Smooth muscle cell (in vitro differentiated cells): ENCODE measurements at regions not wholly inside any gene's neighbourhood (a gene's known extent, or its start where the extent isn't known, plus 50 kb on each side); places are given as distances from the start of the nearest gene placed in this dataset.

ENCODE experiments used
- DNase-seq: peaks from one replicate; lab custom pipeline; 2025; ENCODE audit not compliant: unreplicated experiment; lab: John Stamatoyannopoulos, UW
- H2AFZ ChIP-seq: fragments of 200-600 bp; sonication (generic); 2 replicates; pipeline ENCODE4 v1.6.0; 2016; ENCODE audit warnings: antibody characterized with exemption, low read depth, mild to moderate bottlenecking
- H3F3A ChIP-seq: fragments of 200-600 bp; sonication (generic); 2 replicates; pipeline ENCODE4 v1.6.0; 2017; ENCODE audit warnings: antibody characterized with exemption, low read depth
- H3K27ac ChIP-seq: fragments of 200-600 bp; sonication (generic); 2 replicates; pipeline ENCODE4 v1.5.1; 2016; ENCODE audit warnings: low read depth, mild to moderate bottlenecking
- H3K27me3 ChIP-seq: fragments of 200-600 bp; sonication (generic); 2 replicates; pipeline ENCODE4 v1.6.1; 2016; ENCODE audit warnings: low read depth, mild to moderate bottlenecking
- H3K36me3 ChIP-seq: fragments of 200-600 bp; sonication (generic); 2 replicates; pipeline ENCODE4 v1.5.1; 2016; ENCODE audit warnings: low read depth
- H3K4me1 ChIP-seq: fragments of 200-600 bp; sonication (generic); 2 replicates; pipeline ENCODE4 v1.5.1; 2016; ENCODE audit warnings: low read depth
- H3K4me2 ChIP-seq: fragments of 200-600 bp; sonication (generic); 2 replicates; pipeline ENCODE4 v1.6.0; 2016; ENCODE audit warnings: mild to moderate bottlenecking
- H3K4me3 ChIP-seq: fragments of 200-600 bp; sonication (generic); 2 replicates; pipeline ENCODE4 v1.5.1; 2016; ENCODE audit warnings: mild to moderate bottlenecking
- H3K79me2 ChIP-seq: fragments of 200-600 bp; sonication (generic); 2 replicates; pipeline ENCODE4 v1.6.0; 2016; ENCODE audit warnings: low read depth, mild to moderate bottlenecking
- H3K9ac ChIP-seq: fragments of 200-600 bp; sonication (generic); 2 replicates; pipeline ENCODE4 v1.6.0; 2016; ENCODE audit warnings: low read depth
- H3K9me3 ChIP-seq: fragments of 200-600 bp; sonication (generic); replicated peaks from 2 replicates; pipeline ENCODE4 v1.5.1; 2016; ENCODE audit warnings: low read depth
- H4K20me1 ChIP-seq: fragments of 200-600 bp; sonication (generic); 2 replicates; pipeline ENCODE4 v1.6.0; 2016; ENCODE audit warnings: low read depth
- WGBS: methylation state at CpG from one replicate; pipeline ENCODE4 v1.1.7; 2016; ENCODE audit warnings: low lambda C conversion rate; 5-methylcytosine and 5-hydroxymethylcytosine counted together
- TF ChIP-seq, protein P1 (sequence below): fragments of 200-600 bp; sonication (generic); IDR thresholded peaks from 2 replicates; pipeline ENCODE4 v1.5.1; 2017; ENCODE audit warnings: borderline replicate concordance, mild to moderate bottlenecking, antibody characterized with exemption; ENCODE audit not compliant: insufficient read depth, poor library complexity, severe bottlenecking

DNA sequence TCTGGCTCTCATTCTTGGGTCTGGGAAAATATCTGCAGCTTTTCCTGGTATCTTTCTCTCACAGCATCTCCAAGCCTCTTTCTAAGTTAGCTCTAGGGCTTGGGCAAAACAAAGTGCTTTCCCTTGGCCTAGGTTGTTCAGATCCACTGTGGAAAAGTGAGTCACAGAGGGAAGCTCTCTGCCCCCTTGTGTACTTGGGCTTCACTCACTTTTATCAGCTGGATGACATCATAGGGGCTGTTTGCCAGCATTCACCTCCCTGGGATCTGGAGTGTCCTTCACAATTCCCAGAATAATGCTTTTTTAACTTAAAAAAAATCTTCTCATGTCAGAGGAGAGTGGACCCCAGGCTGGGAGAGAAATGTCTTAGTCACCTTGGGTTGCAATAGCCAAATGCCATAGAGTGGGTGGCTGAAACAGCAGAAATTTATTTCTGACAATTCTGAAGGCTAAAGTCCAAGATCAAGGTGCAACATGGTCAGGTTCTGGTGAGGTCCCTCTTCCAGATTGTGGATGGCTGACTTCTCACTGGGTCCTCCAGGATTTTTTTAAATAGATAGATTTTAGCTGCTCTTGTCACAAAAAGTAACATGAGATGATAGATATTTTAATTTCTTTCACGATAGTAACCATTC is 247.8 kb downstream of the SH2D1A start:
- WGBS: 80% methylated on average over 1 of the region's 1 CpG
- H3F3A ChIP-seq: no peaks in the 10 kb centered on the region
- no peak for DNase-seq

DNA sequence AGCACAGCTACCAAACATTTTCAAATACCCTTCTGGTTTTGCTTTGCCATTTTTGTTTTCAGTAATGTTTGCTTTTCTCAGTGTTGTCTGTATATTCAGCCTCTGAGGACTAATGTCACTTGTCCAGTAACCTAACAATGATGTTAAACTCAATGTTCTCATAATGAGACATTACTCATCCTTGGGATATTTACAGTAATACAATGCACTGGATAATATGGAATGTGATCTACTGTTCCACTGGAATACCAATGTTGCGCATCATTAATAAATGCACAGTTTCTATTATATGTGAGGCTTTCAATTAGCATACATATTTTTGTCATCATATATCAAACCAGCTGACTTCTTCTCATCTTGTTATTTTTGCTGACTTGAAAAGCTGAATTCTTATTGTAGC is 259.1 kb downstream of the SH2D1A start:
- H3K36me3 ChIP-seq: no peaks in the 10 kb centered on the region
- H2AFZ ChIP-seq: no peak overlapping the region
- H3F3A ChIP-seq: no peaks in the 10 kb centered on the region
- no peak overlapping the region for H3K4me3 ChIP-seq
- WGBS: 92% methylated on average over 1 of the region's 1 CpG
- no peak overlapping the region for H3K27ac ChIP-seq
- H3K4me2 ChIP-seq: no peak overlapping the region
- H4K20me1 ChIP-seq: no peaks in the 10 kb centered on the region
- H3K27me3 ChIP-seq: no peaks in the 10 kb centered on the region
- H3K79me2 ChIP-seq: no peaks in the 10 kb centered on the region
- H3K9me3 ChIP-seq: no peaks in the 10 kb centered on the region
- TF ChIP-seq, protein P1, sequence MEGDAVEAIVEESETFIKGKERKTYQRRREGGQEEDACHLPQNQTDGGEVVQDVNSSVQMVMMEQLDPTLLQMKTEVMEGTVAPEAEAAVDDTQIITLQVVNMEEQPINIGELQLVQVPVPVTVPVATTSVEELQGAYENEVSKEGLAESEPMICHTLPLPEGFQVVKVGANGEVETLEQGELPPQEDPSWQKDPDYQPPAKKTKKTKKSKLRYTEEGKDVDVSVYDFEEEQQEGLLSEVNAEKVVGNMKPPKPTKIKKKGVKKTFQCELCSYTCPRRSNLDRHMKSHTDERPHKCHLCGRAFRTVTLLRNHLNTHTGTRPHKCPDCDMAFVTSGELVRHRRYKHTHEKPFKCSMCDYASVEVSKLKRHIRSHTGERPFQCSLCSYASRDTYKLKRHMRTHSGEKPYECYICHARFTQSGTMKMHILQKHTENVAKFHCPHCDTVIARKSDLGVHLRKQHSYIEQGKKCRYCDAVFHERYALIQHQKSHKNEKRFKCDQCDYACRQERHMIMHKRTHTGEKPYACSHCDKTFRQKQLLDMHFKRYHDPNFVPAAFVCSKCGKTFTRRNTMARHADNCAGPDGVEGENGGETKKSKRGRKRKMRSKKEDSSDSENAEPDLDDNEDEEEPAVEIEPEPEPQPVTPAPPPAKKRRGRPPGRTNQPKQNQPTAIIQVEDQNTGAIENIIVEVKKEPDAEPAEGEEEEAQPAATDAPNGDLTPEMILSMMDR: no peak
- DNase-seq: no peak
- no peak overlapping the region for H3K9ac ChIP-seq
- H3K4me1 ChIP-seq: no peaks in the 10 kb centered on the region

More for the DNA sequence above, 247.8 kb downstream of the SH2D1A start:
- no peaks in the 10 kb centered on the region for H4K20me1 ChIP-seq
- no peak overlapping the region for H3K4me2 ChIP-seq
- H3K36me3 ChIP-seq: no peaks in the 10 kb centered on the region
- H3K4me1 ChIP-seq: no peaks in the 10 kb centered on the region
- no peak overlapping the region for H3K9ac ChIP-seq
- no peak overlapping the region for H3K27ac ChIP-seq
- no peak overlapping the region for H2AFZ ChIP-seq
- H3K79me2 ChIP-seq: no peaks in the 10 kb centered on the region
- H3K27me3 ChIP-seq: no peaks in the 10 kb centered on the region
- TF ChIP-seq, protein P1: no peak
- H3K9me3 ChIP-seq: no peaks in the 10 kb centered on the region
- no peak overlapping the region for H3K4me3 ChIP-seq

DNA sequence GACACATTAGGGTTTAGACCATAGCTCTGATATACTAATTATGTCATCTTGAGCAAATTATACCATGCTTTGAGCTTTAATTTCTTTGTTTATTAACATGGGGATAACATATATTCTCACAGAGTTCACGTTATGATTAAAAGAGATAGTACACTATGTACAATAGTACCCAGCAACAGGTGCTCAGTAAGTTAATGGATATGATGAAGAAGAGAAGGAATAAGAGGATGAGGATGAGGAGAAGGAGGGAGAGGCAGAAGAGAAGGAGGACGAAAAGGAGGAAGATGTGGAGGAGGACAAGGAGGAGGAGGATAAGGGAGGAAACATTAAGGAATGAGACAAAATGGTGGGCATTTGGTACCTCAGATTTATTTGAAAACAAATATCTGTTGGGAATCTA is 260.4 kb downstream of the SH2D1A start:
- no peak for DNase-seq
- Histone ChIP-seq H2AFZ (no peak overlapping the region), H3K27ac (no peak overlapping the region), H3K9ac (no peak overlapping the region), H3K4me2 (no peak overlapping the region), H3F3A (no peaks in the 10 kb centered on the region), H3K4me3 (no peak overlapping the region), H3K9me3 (no peaks in the 10 kb centered on the region), H3K79me2 (no peaks in the 10 kb centered on the region), H4K20me1 (no peaks in the 10 kb centered on the region), H3K36me3 (no peaks in the 10 kb centered on the region), H3K4me1 (no peaks in the 10 kb centered on the region), H3K27me3 (no peaks in the 10 kb centered on the region)
- 67% methylated on average over 2 of the region's 2 CpGs for WGBS
- TF ChIP-seq, protein P1: no peak

DNA sequence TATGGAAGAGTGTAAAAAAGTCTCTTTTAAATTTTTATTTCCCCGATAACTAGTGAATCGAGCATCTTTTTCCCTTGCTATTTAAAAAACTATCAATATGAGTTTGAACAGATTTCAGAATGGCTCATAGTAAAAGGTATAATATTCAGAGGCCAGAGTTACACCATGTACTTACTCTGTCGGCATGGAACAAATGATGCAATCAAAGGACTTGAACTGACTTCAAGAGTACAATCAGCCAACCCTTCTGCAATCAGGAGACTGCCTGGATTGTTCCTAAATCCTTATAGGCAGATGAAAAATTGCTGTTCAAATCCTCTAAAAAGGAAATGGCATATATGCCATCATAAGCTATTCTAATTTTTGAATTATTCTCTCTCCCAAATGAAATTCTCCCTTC is 273.3 kb downstream of the SH2D1A start:
- no peak for DNase-seq
- Histone ChIP-seq H3K4me2 (no peak overlapping the region), H2AFZ (no peak overlapping the region), H3K9ac (no peak overlapping the region), H3K4me1 (no peaks in the 10 kb centered on the region), H3K27ac (no peak overlapping the region), H3K4me3 (no peak overlapping the region), H3K9me3 (no peaks in the 10 kb centered on the region), H4K20me1 (no peaks in the 10 kb centered on the region), H3K79me2 (no peaks in the 10 kb centered on the region), H3K27me3 (no peaks in the 10 kb centered on the region), H3F3A (no peaks in the 10 kb centered on the region), H3K36me3 (no peaks in the 10 kb centered on the region)
- TF ChIP-seq, protein P1: no peak
- 83% methylated on average over 3 of the region's 3 CpGs for WGBS
